ENCODE measurements at regions not wholly inside any gene's neighbourhood (a gene's known extent, or its start where the extent isn't known, plus 50 kb on each side); places are given as distances from the start of the nearest gene placed in this dataset.
A peak's percentile ranks its signal among the peaks of the same experiment; 100 is the strongest.

DNA sequence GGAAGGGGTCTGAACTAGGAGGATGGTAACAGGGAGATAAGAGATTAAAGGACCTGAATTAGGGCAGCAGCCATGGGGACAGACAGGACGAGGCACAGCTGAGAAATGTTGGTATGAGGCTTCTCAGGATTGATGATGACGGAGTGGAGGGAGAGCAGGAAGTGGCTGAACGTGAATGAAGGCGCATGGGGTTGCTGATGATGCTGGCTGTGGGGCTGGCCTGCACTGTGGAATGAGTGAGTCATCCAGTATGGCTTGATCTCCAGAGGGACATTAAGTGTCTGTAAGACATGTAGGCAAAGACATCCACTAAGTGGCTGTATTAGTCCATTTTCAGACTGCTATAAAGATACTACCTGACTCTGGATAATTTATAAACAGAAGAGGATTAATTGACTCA lies 256.4 kb downstream of the ICE1 start:
- no peak overlapping the region for H3K27ac ChIP-seq (ENCODE audit: low read depth, low read length)
- H3K4me3 ChIP-seq (ENCODE audit: low read depth in 1 of 2, low read length in 2 of 2): no peak overlapping the region

GRCh38 chr5:5677738-5678137 lies 255.3 kb downstream of the ICE1 start:
- no peaks in the 10 kb centered on the region for H3K27me3 ChIP-seq (ENCODE audit: control insufficient read depth in 1 of 2, insufficient read depth in 2 of 2, low read length in 2 of 2)
- H3K27ac ChIP-seq (ENCODE audit: low read depth, low read length): no peak overlapping the region
- no peak overlapping the region for H3K4me3 ChIP-seq (ENCODE audit: low read depth in 1 of 2, low read length in 2 of 2)

More for the DNA sequence above, 256.4 kb downstream of the ICE1 start:
- no peaks in the 10 kb centered on the region for H3K4me1 ChIP-seq (ENCODE audit: control insufficient read depth in 1 of 2, insufficient read depth in 2 of 2, low read length in 2 of 2)
- peaks cover 5 to 7% of the 10 kb centered on the region in 2 donors for H3K9me3 ChIP-seq (ENCODE audit: control insufficient read depth in 1 of 2, low read length in 2 of 2)
- no peak overlapping the region for H3K9ac ChIP-seq (ENCODE audit: low read depth in 1 of 2, low read length in 2 of 2)
- H3K27me3 ChIP-seq (ENCODE audit: control insufficient read depth in 1 of 2, insufficient read depth in 2 of 2, low read length in 2 of 2): no peaks in the 10 kb centered on the region
- H3K36me3 ChIP-seq (ENCODE audit: control insufficient read depth in 1 of 2, insufficient read depth in 2 of 2, low read length in 2 of 2): no peaks in the 10 kb centered on the region

DNA sequence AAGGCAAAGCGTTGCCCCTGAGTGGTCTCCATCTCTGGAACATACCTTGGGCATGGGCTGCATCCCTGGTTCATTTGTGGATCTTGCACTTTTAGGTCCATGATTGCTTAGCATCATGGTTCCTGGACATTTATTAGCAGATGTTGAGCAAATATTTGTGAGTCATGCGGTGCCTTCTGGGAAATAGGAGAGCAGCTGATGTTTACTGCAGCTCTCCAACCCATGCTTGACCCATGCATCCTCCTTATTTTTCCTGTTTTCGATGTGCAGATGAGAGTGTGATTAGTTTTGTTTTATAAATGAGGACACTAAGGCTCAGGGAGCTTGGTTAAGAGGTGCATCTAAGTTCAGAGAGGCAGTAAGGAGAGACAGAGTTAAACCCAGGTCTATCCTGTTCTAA lies 253.7 kb downstream of the ICE1 start:
- H3K9ac ChIP-seq (ENCODE audit: low read depth in 1 of 2, low read length in 2 of 2): no peak overlapping the region

More at GRCh38 chr5:5677738-5678137, 255.3 kb downstream of the ICE1 start:
- Histone ChIP-seq H3K9me3 (ENCODE audit: control insufficient read depth in 1 of 2, low read length in 2 of 2) (peaks cover 0 to 3% of the 10 kb centered on the region in 2 donors), H3K36me3 (ENCODE audit: control insufficient read depth in 1 of 2, insufficient read depth in 2 of 2, low read length in 2 of 2) (no peaks in the 10 kb centered on the region), H3K4me1 (ENCODE audit: control insufficient read depth in 1 of 2, insufficient read depth in 2 of 2, low read length in 2 of 2) (no peaks in the 10 kb centered on the region), H3K9ac (ENCODE audit: low read depth in 1 of 2, low read length in 2 of 2) (no peak overlapping the region)

GRCh38 chr5:5675511-5675910 lies 253.0 kb downstream of the ICE1 start:
- Histone ChIP-seq H3K4me1 (ENCODE audit: control insufficient read depth in 1 of 2, insufficient read depth in 2 of 2, low read length in 2 of 2) (no peaks in the 10 kb centered on the region), H3K36me3 (ENCODE audit: control insufficient read depth in 1 of 2, insufficient read depth in 2 of 2, low read length in 2 of 2) (no peaks in the 10 kb centered on the region), H3K27ac (ENCODE audit: low read depth, low read length) (no peak overlapping the region), H3K9ac (ENCODE audit: low read depth in 1 of 2, low read length in 2 of 2) (no peak overlapping the region), H3K4me3 (ENCODE audit: low read depth in 1 of 2, low read length in 2 of 2) (no peak overlapping the region), H3K9me3 (ENCODE audit: control insufficient read depth in 1 of 2, low read length in 2 of 2) (peaks cover 0 to 3% of the 10 kb centered on the region in 2 donors), H3K27me3 (ENCODE audit: control insufficient read depth in 1 of 2, insufficient read depth in 2 of 2, low read length in 2 of 2) (no peaks in the 10 kb centered on the region)

More for the DNA sequence above, 253.7 kb downstream of the ICE1 start:
- peaks cover 0 to 3% of the 10 kb centered on the region in 2 donors for H3K9me3 ChIP-seq (ENCODE audit: control insufficient read depth in 1 of 2, low read length in 2 of 2)
- H3K4me3 ChIP-seq (ENCODE audit: low read depth in 1 of 2, low read length in 2 of 2): no peak overlapping the region
- no peak overlapping the region for H3K27ac ChIP-seq (ENCODE audit: low read depth, low read length)
- no peaks in the 10 kb centered on the region for H3K4me1 ChIP-seq (ENCODE audit: control insufficient read depth in 1 of 2, insufficient read depth in 2 of 2, low read length in 2 of 2)
- H3K27me3 ChIP-seq (ENCODE audit: control insufficient read depth in 1 of 2, insufficient read depth in 2 of 2, low read length in 2 of 2): no peaks in the 10 kb centered on the region
- H3K36me3 ChIP-seq (ENCODE audit: control insufficient read depth in 1 of 2, insufficient read depth in 2 of 2, low read length in 2 of 2): no peaks in the 10 kb centered on the region

GRCh38 chr5:5671823-5672222 lies 249.3 kb downstream of the ICE1 start:
- no peak overlapping the region for H3K4me3 ChIP-seq (ENCODE audit: low read depth in 1 of 2, low read length in 2 of 2)
- H3K4me1 ChIP-seq (ENCODE audit: control insufficient read depth in 1 of 2, insufficient read depth in 2 of 2, low read length in 2 of 2): no peaks in the 10 kb centered on the region
- H3K27ac ChIP-seq (ENCODE audit: low read depth, low read length): no peak overlapping the region
- no peaks in the 10 kb centered on the region for H3K36me3 ChIP-seq (ENCODE audit: control insufficient read depth in 1 of 2, insufficient read depth in 2 of 2, low read length in 2 of 2)
- no peaks in the 10 kb centered on the region for H3K27me3 ChIP-seq (ENCODE audit: control insufficient read depth in 1 of 2, insufficient read depth in 2 of 2, low read length in 2 of 2)
- H3K9me3 ChIP-seq (ENCODE audit: control insufficient read depth in 1 of 2, low read length in 2 of 2): no peaks in the 10 kb centered on the region
- H3K9ac ChIP-seq (ENCODE audit: low read depth in 1 of 2, low read length in 2 of 2): no peak overlapping the region

DNA sequence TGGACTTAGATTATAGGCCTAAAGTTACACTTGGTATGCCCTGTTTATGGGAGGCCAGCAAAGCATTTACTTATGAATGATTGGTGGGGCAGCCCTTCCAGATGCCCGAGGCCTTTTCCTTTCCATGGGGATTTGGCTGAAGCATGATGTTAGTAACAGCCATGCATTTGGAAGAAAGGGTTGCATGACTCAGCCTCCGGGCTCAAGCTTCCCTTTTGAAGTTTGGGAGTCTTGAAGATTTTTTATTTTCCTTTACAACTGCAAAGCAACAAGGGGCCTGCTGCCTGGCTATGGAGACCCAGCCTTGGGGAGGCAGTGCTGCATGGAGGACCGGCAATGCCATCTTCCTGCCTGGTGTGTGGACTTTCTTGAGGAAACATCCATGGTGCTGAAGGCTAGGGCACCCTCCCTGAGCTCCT lies 244.7 kb downstream of the ICE1 start:
- Histone ChIP-seq H3K4me3 (ENCODE audit: low read depth in 1 of 2, low read length in 2 of 2) (no peak overlapping the region), H3K27me3 (ENCODE audit: control insufficient read depth in 1 of 2, insufficient read depth in 2 of 2, low read length in 2 of 2) (no peaks in the 10 kb centered on the region), H3K9ac (ENCODE audit: low read depth in 1 of 2, low read length in 2 of 2) (no peak overlapping the region), H3K9me3 (ENCODE audit: control insufficient read depth in 1 of 2, low read length in 2 of 2) (no peaks in the 10 kb centered on the region), H3K4me1 (ENCODE audit: control insufficient read depth in 1 of 2, insufficient read depth in 2 of 2, low read length in 2 of 2) (no peaks in the 10 kb centered on the region), H3K36me3 (ENCODE audit: control insufficient read depth in 1 of 2, insufficient read depth in 2 of 2, low read length in 2 of 2) (no peaks in the 10 kb centered on the region), H3K27ac (ENCODE audit: low read depth, low read length) (no peak overlapping the region)

DNA sequence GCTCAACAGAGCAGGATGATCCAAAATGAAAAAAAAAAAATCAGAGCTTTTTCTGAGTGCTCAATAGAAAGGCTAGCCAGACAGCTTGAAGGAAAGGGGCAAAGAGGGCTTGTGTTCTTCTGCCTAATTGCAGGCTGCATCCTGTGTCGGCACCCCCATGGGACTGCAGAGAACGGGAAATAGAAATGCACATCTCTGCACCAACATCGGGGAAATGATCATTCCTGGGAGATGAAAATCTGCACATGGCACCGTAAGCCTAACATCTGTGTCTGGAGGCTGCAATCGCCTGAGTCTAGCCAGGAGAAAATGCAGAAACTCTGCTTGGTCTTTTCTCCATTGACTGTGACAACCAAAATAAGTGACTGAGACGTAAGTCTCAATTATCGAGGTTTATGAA lies 243.9 kb downstream of the ICE1 start:
- Histone ChIP-seq H3K4me3 (ENCODE audit: low read depth in 1 of 2, low read length in 2 of 2) (no peak overlapping the region), H3K9ac (ENCODE audit: low read depth in 1 of 2, low read length in 2 of 2) (no peak overlapping the region), H3K27me3 (ENCODE audit: control insufficient read depth in 1 of 2, insufficient read depth in 2 of 2, low read length in 2 of 2) (no peaks in the 10 kb centered on the region), H3K27ac (ENCODE audit: low read depth, low read length) (no peak overlapping the region), H3K9me3 (ENCODE audit: control insufficient read depth in 1 of 2, low read length in 2 of 2) (no peaks in the 10 kb centered on the region), H3K36me3 (ENCODE audit: control insufficient read depth in 1 of 2, insufficient read depth in 2 of 2, low read length in 2 of 2) (no peaks in the 10 kb centered on the region), H3K4me1 (ENCODE audit: control insufficient read depth in 1 of 2, insufficient read depth in 2 of 2, low read length in 2 of 2) (no peaks in the 10 kb centered on the region)

DNA sequence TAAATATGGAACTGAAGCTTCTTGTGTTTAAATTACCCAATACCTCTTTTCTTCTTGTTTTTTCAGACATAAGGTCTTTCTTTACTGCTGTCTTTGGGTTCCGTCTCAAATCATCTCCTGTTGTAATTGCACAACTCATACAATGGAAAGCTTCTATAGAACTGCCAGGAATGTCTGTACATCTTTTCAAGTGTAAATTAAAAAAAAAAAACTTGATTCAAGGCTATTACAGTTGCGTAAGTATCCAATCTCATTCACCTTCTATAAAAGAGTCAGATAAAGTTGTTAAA lies 243.5 kb downstream of the ICE1 start:
- H3K27ac ChIP-seq (ENCODE audit: low read depth, low read length): no peak overlapping the region
- H3K4me3 ChIP-seq (ENCODE audit: low read depth in 1 of 2, low read length in 2 of 2): no peak overlapping the region
- H3K9ac ChIP-seq (ENCODE audit: low read depth in 1 of 2, low read length in 2 of 2): no peak overlapping the region

GRCh38 chr5:5665225-5666075 lies 243.0 kb downstream of the ICE1 start:
- H3K9me3 ChIP-seq (ENCODE audit: control insufficient read depth in 1 of 2, low read length in 2 of 2): no peaks in the 10 kb centered on the region
- H3K27me3 ChIP-seq (ENCODE audit: control insufficient read depth in 1 of 2, insufficient read depth in 2 of 2, low read length in 2 of 2): no peaks in the 10 kb centered on the region
- no peak overlapping the region for H3K4me3 ChIP-seq (ENCODE audit: low read depth in 1 of 2, low read length in 2 of 2)
- H3K36me3 ChIP-seq (ENCODE audit: control insufficient read depth in 1 of 2, insufficient read depth in 2 of 2, low read length in 2 of 2): no peaks in the 10 kb centered on the region
- H3K4me1 ChIP-seq (ENCODE audit: control insufficient read depth in 1 of 2, insufficient read depth in 2 of 2, low read length in 2 of 2): no peaks in the 10 kb centered on the region
- H3K9ac ChIP-seq (ENCODE audit: low read depth in 1 of 2, low read length in 2 of 2): no peak overlapping the region
- no peak overlapping the region for H3K27ac ChIP-seq (ENCODE audit: low read depth, low read length)

More for the DNA sequence above, 243.5 kb downstream of the ICE1 start:
- H3K4me1 ChIP-seq (ENCODE audit: control insufficient read depth in 1 of 2, insufficient read depth in 2 of 2, low read length in 2 of 2): no peaks in the 10 kb centered on the region
- no peaks in the 10 kb centered on the region for H3K27me3 ChIP-seq (ENCODE audit: control insufficient read depth in 1 of 2, insufficient read depth in 2 of 2, low read length in 2 of 2)
- H3K36me3 ChIP-seq (ENCODE audit: control insufficient read depth in 1 of 2, insufficient read depth in 2 of 2, low read length in 2 of 2): no peaks in the 10 kb centered on the region
- H3K9me3 ChIP-seq (ENCODE audit: control insufficient read depth in 1 of 2, low read length in 2 of 2): no peaks in the 10 kb centered on the region

- Histone ChIP-seq H3K36me3 (ENCODE audit: control insufficient read depth in 1 of 2, insufficient read depth in 2 of 2, low read length in 2 of 2) (no peaks in the 10 kb centered on the region), H3K4me1 (ENCODE audit: control insufficient read depth in 1 of 2, insufficient read depth in 2 of 2, low read length in 2 of 2) (no peaks in the 10 kb centered on the region), H3K4me3 (ENCODE audit: low read depth in 1 of 2, low read length in 2 of 2) (peak overlapping the region in 1 of 2 donors; percentile 17), H3K9me3 (ENCODE audit: control insufficient read depth in 1 of 2, low read length in 2 of 2) (no peaks in the 10 kb centered on the region), H3K27ac (ENCODE audit: low read depth, low read length) (no peak overlapping the region), H3K27me3 (ENCODE audit: control insufficient read depth in 1 of 2, insufficient read depth in 2 of 2, low read length in 2 of 2) (no peaks in the 10 kb centered on the region), H3K9ac (ENCODE audit: low read depth in 1 of 2, low read length in 2 of 2) (no peak overlapping the region)
Observed at GRCh38 chr5:5658889-5659465, 236.5 kb downstream of the ICE1 start.

Measured in duodenal mucosa (tissue), 2 donors.